Ramos (cell line): ENCODE measurements at regions not wholly inside any gene's neighbourhood (a gene's known extent, or its start where the extent isn't known, plus 50 kb on each side); places are given as distances from the start of the nearest gene placed in this dataset.

ENCODE experiments used
- in situ Hi-C: fragments of 300-500 bp; cut with MboI; formaldehyde crosslinking; loops from one replicate; pipeline ENCODE4 v1.14.3; 2022; ENCODE audit warnings: low sequenced_read_pairs; ENCODE audit not compliant: unreplicated experiment

- in situ Hi-C loops: no loop called here
These were observed 61.2 kb upstream of the TRABD2B start for GRCh38 chr1:48058135-48059025.

- in situ Hi-C loops: no loop called here
These were observed 60.1 kb upstream of the TRABD2B start for GRCh38 chr1:48057249-48057648.

- in situ Hi-C loops: no loop called here
These were observed 58.9 kb upstream of the TRABD2B start for GRCh38 chr1:48055876-48056764.

GRCh38 chr1:48054232-48054631 is 57.0 kb upstream of the TRABD2B start:
- in situ Hi-C loops: no loop called here

- in situ Hi-C loops: no loop called here
These were observed 55.7 kb upstream of the TRABD2B start for GRCh38 chr1:48052923-48053291.

- in situ Hi-C loops: no loop called here
These were observed 54.4 kb upstream of the TRABD2B start for GRCh38 chr1:48051466-48052126.

- in situ Hi-C loops: no loop called here
These were observed 52.8 kb upstream of the TRABD2B start for GRCh38 chr1:48049823-48050535.

GRCh38 chr1:48048980-48049379 is 51.8 kb upstream of the TRABD2B start:
- in situ Hi-C loops: no loop called here

- in situ Hi-C loops: no loop called here
These were observed 50.9 kb upstream of the TRABD2B start for GRCh38 chr1:48048064-48048463.

GRCh38 chr1:48047116-48047515 is 49.9 kb upstream of the TRABD2B start:
- in situ Hi-C loops: no loop called here
